Stimulated activated naive B cell treated with anti-CD40 and anti-IgM and Interleukin-4, amounts not matched to agents 10 μg/mL and 1 μg/mL and 100 μg/mL, for 72 hours (primary cell): ENCODE measurements at regions not wholly inside any gene's neighbourhood (a gene's known extent, or its start where the extent isn't known, plus 50 kb on each side); places are given as distances from the start of the nearest gene placed in this dataset.
A peak's percentile ranks its signal among the peaks of the same experiment; 100 is the strongest.

Source experiments
- ATAC-seq, 2 donors: fragments of 150-1000 bp; cut with Tn5 transposase; replicated peaks; 2 replicates each; pipeline ENCODE4 v1.10.0; 2021; ENCODE audit warnings: moderate library complexity in 1 of 2
- DNase-seq: peaks from one replicate; pipeline ENCODE4 v3.0.0; 2021
- H3K27ac Mint-ChIP-seq: one replicate; pipeline ENCODE4 v1.8.0; 2022; ENCODE audit warnings: mild to moderate bottlenecking, mixed read lengths
- H3K27me3 Mint-ChIP-seq, 2 donors: one replicate each; pipeline ENCODE4 v1.8.0; 2022; ENCODE audit warnings: mixed read lengths in 2 of 2
- H3K36me3 Mint-ChIP-seq, 2 donors: one replicate each; pipeline ENCODE4 v1.8.0; 2022; ENCODE audit warnings: mixed read lengths in 2 of 2, mild to moderate bottlenecking in 1 of 2
- H3K4me1 Mint-ChIP-seq, 2 donors: one replicate each; pipeline ENCODE4 v1.8.0; 2022; ENCODE audit warnings: mixed read lengths in 2 of 2, mild to moderate bottlenecking in 1 of 2
- H3K4me3 Mint-ChIP-seq, 2 donors: one replicate each; pipeline ENCODE4 v1.8.0; 2022; ENCODE audit warnings: mild to moderate bottlenecking in 2 of 2, mixed read lengths in 2 of 2, moderate library complexity in 1 of 2
- H3K9me3 Mint-ChIP-seq, 2 donors: one replicate each; pipeline ENCODE4 v1.8.0; 2022; ENCODE audit warnings: mixed read lengths in 2 of 2, mild to moderate bottlenecking in 1 of 2

DNA sequence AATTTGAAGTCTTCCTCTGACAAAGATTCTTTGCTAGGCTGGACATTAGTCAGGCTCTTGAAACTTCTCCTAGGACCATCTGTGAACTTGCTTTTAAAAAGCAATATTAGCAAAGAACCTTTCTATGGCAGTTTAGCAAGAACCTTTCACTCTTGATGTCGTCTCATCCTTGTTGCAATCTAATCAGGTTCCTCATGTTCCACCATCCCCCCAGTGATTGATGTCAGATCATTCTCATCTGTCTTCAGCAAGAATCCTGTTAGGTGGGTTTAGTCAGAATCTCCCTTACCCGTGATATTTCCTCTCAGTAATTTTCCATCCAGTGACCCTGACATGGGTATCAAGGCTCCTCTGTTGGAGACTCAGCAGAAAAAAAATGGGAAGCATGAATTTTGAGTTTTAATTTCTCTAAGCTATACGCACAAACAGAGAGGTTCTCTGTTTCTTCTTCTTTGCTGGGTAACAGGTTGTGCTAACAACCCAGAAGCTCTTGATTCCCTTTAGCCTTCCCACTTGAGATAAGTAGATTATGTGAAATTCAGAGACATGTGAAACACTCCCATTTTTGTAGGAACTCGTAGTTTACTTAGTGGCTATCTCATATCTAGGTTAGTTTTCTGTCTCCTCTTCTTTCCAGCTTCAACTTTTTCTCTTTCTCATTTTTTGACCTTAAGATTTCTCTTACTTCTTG lies 507.4 kb downstream of the C4orf33 start:
- H3K27ac Mint-ChIP-seq: no peak overlapping the region
- no peaks in the 10 kb centered on the region for H3K9me3 Mint-ChIP-seq
- DNase-seq (no peak), ATAC-seq (no peak)
- H3K4me3 Mint-ChIP-seq: no peak overlapping the region
- no peaks in the 10 kb centered on the region for H3K27me3 Mint-ChIP-seq
- no peaks in the 10 kb centered on the region for H3K36me3 Mint-ChIP-seq
- no peaks in the 10 kb centered on the region for H3K4me1 Mint-ChIP-seq

DNA sequence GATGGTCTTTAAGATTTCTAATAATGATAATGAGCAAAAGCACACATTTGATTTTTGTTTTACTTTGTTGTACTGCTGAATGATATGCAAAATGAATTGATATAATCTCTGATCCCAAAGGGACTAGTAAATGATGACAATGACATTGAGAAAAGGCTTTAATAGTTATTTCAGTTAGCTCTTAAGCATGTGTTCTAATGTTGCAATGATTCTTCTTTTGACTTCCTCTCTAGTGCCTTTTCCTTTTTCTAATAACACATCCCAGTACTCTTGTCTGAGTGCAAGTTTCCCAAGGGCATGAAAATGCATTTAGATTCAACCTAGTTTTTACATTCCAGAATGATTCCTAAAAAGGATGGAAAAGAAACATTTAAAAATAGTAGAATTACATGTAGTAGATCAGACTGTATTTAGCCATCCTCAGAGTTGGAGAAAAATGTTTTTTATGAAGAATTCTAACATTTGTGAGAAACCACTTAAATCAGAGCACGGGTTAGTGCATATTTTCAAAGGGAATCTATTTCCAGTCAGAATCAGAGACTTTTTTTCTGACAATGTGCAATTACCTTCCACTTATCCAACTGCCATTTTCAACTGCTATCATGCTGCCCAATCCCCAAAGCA lies 508.8 kb downstream of the C4orf33 start:
- ATAC-seq: no peak

DNA sequence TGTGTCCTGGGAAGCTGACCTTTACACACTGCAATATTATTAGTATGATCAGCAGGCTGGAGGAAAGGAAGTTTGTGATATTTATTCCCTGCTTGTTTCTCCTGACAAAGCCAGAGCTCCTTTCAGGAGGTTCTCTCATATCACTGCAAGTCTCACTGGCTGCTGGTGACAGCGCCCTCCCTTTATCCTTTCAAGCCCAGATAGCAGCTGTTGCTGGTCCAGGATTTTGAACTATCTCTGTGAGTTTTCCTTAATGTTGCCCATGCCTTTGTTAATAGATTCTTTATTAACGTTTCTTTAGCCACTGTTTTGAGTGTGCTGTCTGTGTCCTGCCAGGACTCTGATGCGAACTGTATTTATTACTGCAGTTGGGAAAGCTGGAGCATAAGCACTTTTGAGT lies 518.7 kb downstream of the C4orf33 start:
- Mint-ChIP-seq H3K9me3 (no peaks in the 10 kb centered on the region), H3K27me3 (no peaks in the 10 kb centered on the region), H3K27ac (no peak overlapping the region), H3K4me3 (no peak overlapping the region), H3K36me3 (no peaks in the 10 kb centered on the region), H3K4me1 (no peaks in the 10 kb centered on the region)
- DNase-seq: no peak
- ATAC-seq: no peak

More for the DNA sequence above, 508.8 kb downstream of the C4orf33 start:
- DNase-seq: no peak
- Mint-ChIP-seq H3K4me3 (no peak overlapping the region), H3K4me1 (no peaks in the 10 kb centered on the region), H3K27me3 (no peaks in the 10 kb centered on the region), H3K36me3 (no peaks in the 10 kb centered on the region), H3K27ac (no peak overlapping the region), H3K9me3 (no peaks in the 10 kb centered on the region)

DNA sequence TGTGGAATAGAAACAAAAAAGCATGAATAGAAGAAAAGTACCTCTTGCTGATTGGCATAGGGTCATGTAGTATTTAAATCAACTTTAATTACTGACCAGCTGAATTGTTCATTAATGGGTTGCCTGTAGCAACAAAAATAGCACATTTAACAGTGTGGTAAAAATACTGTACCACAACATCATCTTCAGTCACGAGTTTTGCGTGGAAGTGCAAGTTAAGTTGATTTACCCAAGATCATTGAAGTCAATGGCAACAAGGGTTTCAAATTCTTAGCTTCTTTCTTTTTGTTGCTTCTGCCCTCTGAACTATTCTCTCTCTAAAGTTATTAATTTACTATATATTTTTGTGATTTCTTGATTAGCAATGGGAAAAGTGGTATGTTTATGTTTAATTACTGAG lies 526.6 kb downstream of the C4orf33 start:
- Mint-ChIP-seq H3K36me3 (no peaks in the 10 kb centered on the region), H3K27me3 (no peaks in the 10 kb centered on the region), H3K27ac (no peak overlapping the region), H3K4me3 (no peak overlapping the region), H3K9me3 (no peaks in the 10 kb centered on the region), H3K4me1 (no peaks in the 10 kb centered on the region)
- DNase-seq (no peak), ATAC-seq (no peak)

DNA sequence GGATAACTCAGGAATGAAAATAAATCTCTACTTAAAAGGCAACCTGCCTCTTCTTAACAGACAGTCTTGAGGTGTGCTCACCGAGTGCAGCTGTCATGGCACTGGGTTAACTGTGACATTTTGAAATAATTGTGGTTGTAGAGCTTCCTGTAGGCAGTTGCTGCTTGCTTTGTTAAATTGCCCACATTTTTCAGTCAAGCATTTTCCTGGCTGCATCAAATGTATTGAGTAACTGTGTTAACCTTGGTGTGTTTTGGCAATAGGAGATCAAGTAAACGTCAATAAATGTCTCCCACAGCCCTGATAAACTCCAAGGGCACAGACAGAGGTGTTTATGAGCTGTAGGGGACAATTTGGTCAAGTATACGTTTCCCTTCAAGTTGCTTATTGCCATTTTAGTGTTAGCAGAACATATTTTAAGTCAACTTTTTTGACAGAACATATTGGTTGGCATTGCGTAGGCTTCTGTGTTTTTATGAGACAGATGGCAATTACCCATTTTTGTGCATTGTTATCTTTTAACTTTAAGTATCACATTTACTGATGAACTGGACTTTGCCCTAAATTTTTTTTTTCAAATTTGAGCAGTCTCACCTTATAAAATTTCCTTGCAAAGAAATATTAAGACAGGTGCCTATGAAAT lies 527.4 kb downstream of the C4orf33 start:
- no peak for DNase-seq
- Mint-ChIP-seq H3K4me1 (no peaks in the 10 kb centered on the region), H3K36me3 (no peaks in the 10 kb centered on the region), H3K27ac (no peak overlapping the region), H3K27me3 (no peaks in the 10 kb centered on the region), H3K9me3 (no peaks in the 10 kb centered on the region), H3K4me3 (no peak overlapping the region)
- no peak for ATAC-seq

DNA sequence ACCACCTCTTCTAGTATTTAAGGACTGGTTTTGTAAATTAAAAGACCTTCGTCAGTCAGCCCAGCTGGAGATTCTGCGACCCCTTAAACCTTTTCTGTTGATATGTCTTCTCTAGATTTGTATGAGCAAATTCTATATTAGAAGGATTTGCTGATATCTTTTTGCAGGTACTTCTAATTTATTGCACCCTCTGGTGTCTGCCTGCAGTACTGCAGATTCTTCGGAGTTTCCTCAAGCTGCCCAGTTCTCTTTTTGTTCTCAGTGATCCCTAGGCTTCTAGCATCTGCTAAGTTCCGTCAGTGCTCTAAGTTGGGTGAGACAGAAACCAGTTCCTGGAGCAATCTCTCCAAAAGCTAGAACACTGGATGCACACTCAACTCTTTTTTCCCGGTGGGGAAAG lies 545.2 kb downstream of the C4orf33 start:
- DNase-seq (peak; percentile 11), ATAC-seq (peak; percentile 33 to 46)
- H3K4me3 Mint-ChIP-seq: no peak overlapping the region
- no peaks in the 10 kb centered on the region for H3K36me3 Mint-ChIP-seq
- H3K27me3 Mint-ChIP-seq: no peaks in the 10 kb centered on the region
- no peaks in the 10 kb centered on the region for H3K9me3 Mint-ChIP-seq
- H3K27ac Mint-ChIP-seq: no peak overlapping the region
- no peaks in the 10 kb centered on the region for H3K4me1 Mint-ChIP-seq

DNA sequence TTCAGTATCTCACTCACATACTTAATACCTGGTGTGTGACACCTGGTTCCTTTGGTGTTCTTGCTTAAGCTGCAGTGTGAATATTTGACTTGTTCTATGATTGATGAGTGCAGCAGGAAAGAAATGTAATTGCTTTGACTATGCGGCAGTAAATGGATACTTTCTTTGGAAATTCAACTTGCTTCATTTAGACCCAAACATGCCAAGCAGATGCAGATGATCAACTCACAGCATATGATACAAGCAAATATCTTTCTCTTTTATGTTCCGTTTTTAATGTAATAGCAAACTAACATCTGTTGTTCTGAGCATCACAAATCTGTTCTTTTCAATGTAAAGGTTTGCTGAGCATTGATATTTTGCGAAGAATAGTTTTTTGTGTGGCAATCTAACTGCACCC lies 549.5 kb downstream of the C4orf33 start:
- Mint-ChIP-seq H3K36me3 (no peaks in the 10 kb centered on the region), H3K27me3 (no peaks in the 10 kb centered on the region), H3K4me3 (no peak overlapping the region), H3K27ac (no peak overlapping the region), H3K9me3 (no peaks in the 10 kb centered on the region), H3K4me1 (no peaks in the 10 kb centered on the region)
- ATAC-seq (no peak), DNase-seq (no peak)

DNA sequence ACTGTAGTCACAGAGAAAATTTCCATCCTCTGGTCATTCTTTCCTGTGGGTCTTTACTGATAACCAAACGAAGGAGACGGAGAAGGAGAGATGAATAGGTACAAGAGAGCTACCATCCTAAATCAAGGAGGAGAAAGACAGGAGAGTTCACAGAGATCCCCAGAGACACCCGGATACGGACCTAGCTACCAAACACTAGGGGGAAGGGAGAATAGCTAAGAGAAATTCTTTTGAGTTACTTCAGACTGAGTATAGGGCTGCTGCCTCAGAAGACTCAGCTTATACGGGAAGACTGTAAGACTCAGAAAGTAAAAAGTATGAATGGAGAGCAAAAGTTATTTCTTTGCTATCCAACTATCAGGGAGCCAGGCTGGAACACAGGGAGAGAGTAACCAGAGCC lies 572.1 kb downstream of the C4orf33 start:
- H3K36me3 Mint-ChIP-seq: no peaks in the 10 kb centered on the region

DNA sequence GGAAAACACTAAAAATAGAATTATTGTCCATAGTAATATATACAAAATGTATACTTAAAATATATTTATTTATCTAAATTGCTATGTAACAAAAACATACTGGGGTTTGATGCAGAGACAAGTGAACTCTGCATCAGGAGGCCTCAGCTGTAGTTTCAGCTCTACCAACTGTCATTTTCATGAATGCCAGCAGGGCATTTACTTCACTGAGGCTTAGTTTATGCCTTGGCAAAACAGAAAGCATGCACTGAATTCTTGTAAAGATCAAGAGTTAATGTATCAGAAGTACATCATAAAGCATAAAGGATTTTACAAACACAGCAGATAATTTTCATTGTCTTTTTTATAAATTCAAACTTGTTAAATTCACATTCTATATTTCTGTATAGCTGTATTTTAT lies 577.0 kb downstream of the C4orf33 start:
- DNase-seq: no peak
- Mint-ChIP-seq H3K4me1 (no peaks in the 10 kb centered on the region), H3K4me3 (no peak overlapping the region), H3K27ac (no peak overlapping the region), H3K27me3 (no peaks in the 10 kb centered on the region), H3K36me3 (no peaks in the 10 kb centered on the region), H3K9me3 (peaks cover 6 to 7% of the 10 kb centered on the region in 2 donors)
- ATAC-seq: no peak

More for the DNA sequence above, 572.1 kb downstream of the C4orf33 start:
- no peaks in the 10 kb centered on the region for H3K4me1 Mint-ChIP-seq
- DNase-seq (no peak), ATAC-seq (no peak)
- no peaks in the 10 kb centered on the region for H3K27me3 Mint-ChIP-seq
- H3K4me3 Mint-ChIP-seq: no peak overlapping the region
- H3K27ac Mint-ChIP-seq: no peak overlapping the region
- H3K9me3 Mint-ChIP-seq: peaks cover 0 to 1% of the 10 kb centered on the region in 2 donors

DNA sequence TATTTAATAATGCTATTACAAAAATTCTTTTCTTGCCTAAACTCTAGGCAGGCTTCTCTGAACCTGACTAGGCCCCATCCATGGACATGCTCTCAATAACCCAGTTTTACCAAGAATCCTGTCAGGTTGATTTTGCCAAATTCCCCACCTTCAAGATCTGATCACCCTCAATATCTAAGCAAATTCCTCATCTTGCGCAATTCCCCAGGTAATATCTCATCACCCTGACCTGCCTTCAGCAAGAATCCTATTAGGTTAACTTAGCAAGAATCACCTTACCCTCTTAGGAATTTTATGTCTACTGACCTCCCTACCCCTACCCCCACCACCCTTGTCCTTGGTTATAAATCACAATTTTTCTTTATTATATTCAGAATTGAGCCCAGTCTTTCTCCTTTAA lies 579.1 kb downstream of the C4orf33 start:
- H3K27me3 Mint-ChIP-seq: no peaks in the 10 kb centered on the region
- no peaks in the 10 kb centered on the region for H3K4me1 Mint-ChIP-seq
- DNase-seq (no peak), ATAC-seq (no peak)
- no peak overlapping the region for H3K27ac Mint-ChIP-seq
- H3K4me3 Mint-ChIP-seq: no peak overlapping the region
- no peaks in the 10 kb centered on the region for H3K36me3 Mint-ChIP-seq
- peaks cover 6 to 7% of the 10 kb centered on the region in 2 donors for H3K9me3 Mint-ChIP-seq

DNA sequence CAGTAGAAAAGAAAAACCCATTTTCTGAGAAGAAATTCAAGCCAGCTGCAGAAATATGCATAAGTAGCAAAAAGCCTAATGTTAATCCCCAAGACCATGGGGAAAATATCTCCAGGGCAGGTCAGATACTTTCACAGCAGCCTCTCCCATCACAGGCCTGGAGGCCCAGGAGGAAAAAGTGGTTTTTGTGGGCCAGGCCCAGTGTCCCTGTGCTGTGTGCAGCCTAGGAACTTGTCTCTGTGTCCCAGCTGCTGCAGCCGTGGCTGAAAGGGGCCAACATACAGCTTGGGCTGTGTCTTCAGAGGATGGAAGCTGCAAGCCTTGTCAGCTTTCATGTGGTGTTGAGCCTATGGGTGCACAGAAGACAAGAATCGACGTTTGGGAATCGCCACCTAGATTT lies 581.0 kb downstream of the C4orf33 start:
- Mint-ChIP-seq H3K27ac (no peak overlapping the region), H3K4me3 (no peak overlapping the region), H3K9me3 (peaks cover 6% of the 10 kb centered on the region in 2 donors), H3K36me3 (no peaks in the 10 kb centered on the region), H3K27me3 (no peaks in the 10 kb centered on the region), H3K4me1 (no peaks in the 10 kb centered on the region)
- no peak for ATAC-seq
- DNase-seq: no peak

DNA sequence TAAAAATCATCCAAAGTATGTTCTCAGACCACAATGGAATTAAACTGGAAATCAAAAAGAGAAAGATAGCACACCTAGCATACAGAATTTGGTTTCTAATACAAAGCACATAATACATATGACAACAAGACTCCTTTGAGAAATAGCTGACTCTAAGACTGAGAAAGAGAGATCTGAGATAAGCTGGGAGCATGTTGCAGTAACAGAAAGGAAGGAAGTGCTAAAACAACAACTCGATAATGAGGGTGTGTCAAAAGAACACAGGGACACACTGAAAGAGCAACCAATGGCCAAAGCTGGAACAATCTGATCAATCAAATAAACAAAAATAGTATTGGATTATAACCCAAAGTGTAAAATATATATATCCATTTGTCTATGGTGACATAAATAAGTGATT lies 586.6 kb downstream of the C4orf33 start:
- Mint-ChIP-seq H3K27ac (no peak overlapping the region), H3K4me3 (no peak overlapping the region), H3K27me3 (no peaks in the 10 kb centered on the region), H3K36me3 (no peaks in the 10 kb centered on the region), H3K9me3 (peaks cover 0 to 2% of the 10 kb centered on the region in 2 donors), H3K4me1 (no peaks in the 10 kb centered on the region)
- ATAC-seq (no peak), DNase-seq (no peak)

DNA sequence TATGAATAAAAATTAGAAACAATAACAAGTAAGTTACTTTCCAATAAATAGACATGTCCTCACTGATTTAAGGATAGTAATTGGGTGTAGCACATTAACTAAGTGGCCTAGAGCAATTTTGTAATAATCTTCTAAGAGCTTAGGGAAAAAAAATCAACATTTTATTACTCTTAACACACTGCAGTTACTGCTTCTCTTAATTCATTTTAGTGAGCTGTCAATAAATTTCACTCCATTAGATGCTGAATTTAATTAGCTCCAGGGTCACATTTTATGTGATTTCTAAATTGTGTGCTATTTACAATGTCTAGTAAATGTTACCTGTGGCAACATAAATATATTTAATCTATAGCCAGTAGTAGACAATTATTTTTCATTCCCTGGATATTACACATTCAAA lies 612.0 kb downstream of the C4orf33 start:
- Mint-ChIP-seq H3K9me3 (peaks cover 0 to 2% of the 10 kb centered on the region in 2 donors), H3K27me3 (no peaks in the 10 kb centered on the region), H3K36me3 (no peaks in the 10 kb centered on the region), H3K4me1 (no peaks in the 10 kb centered on the region), H3K4me3 (no peak overlapping the region), H3K27ac (no peak overlapping the region)
- ATAC-seq (no peak), DNase-seq (no peak)

DNA sequence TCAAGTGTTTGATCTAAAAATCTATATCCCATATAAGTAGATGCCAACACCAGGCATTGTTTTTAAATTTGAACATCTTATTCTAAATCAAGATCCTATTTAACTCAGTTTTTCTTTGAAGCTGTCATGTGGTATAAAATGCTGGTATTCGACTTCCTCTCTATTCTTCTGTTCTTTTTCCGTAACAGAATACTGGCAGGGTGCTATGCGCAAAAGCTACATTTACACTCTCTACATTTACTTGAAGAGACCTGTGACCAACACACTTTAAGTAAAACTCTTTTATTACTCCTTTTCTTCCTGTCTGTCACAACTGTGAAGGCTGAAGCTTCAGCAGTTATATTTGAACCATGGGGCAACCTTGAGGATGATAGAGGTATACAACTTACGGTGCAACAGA lies 612.8 kb downstream of the C4orf33 start:
- H3K27ac Mint-ChIP-seq: no peak overlapping the region
- H3K9me3 Mint-ChIP-seq: peaks cover 0 to 2% of the 10 kb centered on the region in 2 donors
- H3K4me3 Mint-ChIP-seq: no peak overlapping the region
- H3K4me1 Mint-ChIP-seq: no peaks in the 10 kb centered on the region
- no peak for DNase-seq
- no peaks in the 10 kb centered on the region for H3K27me3 Mint-ChIP-seq
- ATAC-seq: no peak
- no peaks in the 10 kb centered on the region for H3K36me3 Mint-ChIP-seq

DNA sequence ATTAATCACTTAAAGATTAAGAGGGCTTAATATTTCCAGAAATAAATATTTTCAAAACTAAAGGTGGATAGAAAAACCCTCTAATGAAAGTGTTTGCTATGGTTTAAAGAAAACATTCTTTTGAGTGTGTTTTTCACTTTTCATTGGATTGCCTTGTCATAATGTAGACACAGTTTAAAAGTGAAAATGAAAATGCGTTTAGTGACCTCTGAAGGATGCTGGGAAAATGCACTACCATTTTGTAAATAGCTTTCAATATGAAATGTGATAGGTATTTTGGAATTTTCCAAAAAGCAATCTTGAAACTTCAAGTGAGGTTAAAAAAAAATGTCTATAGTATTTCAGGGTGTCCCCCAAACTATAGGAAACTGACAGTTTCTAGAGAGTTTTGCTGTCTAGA lies 642.2 kb downstream of the C4orf33 start:
- no peak overlapping the region for H3K27ac Mint-ChIP-seq

More for the DNA sequence above, 642.2 kb downstream of the C4orf33 start:
- H3K27me3 Mint-ChIP-seq: no peaks in the 10 kb centered on the region
- no peak overlapping the region for H3K4me3 Mint-ChIP-seq
- no peaks in the 10 kb centered on the region for H3K4me1 Mint-ChIP-seq
- H3K36me3 Mint-ChIP-seq: no peaks in the 10 kb centered on the region
- peaks cover 0 to 1% of the 10 kb centered on the region in 2 donors for H3K9me3 Mint-ChIP-seq
- DNase-seq: no peak
- ATAC-seq: no peak
